ENCODE measurements at regions not wholly inside any gene's neighbourhood (a gene's known extent, or its start where the extent isn't known, plus 50 kb on each side); places are given as distances from the start of the nearest gene placed in this dataset.

DNA sequence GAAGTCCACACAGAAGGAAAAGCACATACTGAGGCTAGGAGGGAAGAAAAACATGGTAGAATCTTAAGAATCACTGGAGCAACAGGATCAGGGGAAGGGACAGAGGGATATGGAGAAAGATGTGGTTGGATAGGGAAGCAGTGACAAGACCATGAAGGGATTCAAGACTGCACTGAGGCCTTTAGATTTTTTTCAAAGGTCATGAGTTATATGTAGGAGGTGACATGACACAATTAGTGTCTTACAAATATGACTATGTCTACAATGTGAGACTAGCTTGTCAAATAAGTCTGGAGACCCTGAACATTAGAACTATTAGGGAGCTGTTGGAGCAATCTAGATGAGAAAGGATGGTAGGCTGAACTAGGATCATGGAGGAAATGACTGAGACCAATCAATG lies 1130.3 kb upstream of the ZEB2 start:
- no peak overlapping the region for H3K27ac Mint-ChIP-seq
- H3K36me3 Mint-ChIP-seq = no peaks in the 10 kb centered on the region
- no peaks in the 10 kb centered on the region for H3K27me3 Mint-ChIP-seq
- no peaks in the 10 kb centered on the region for H3K4me1 Mint-ChIP-seq
- H3K4me3 Mint-ChIP-seq = no peak overlapping the region
- H3K9me3 Mint-ChIP-seq = peaks cover 10% of the 10 kb centered on the region

DNA sequence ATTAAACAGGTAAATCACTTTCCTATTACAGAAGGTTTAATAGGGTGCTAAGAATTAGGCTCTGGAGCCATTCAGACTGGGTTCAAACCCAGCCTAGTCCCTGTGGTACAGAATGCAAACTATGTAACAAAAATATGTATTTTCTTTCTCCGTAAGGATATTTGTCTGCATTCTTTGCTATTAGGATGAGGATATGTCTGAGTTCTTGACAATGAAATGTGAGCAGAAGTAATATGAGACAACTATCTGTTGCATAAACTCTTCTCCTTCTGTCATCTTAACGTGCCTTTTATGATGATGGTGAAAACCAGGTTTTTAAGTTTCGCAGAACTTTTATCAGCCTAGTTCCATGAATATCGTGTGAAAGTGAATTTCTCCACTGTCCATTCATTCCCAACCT lies 1129.1 kb upstream of the ZEB2 start:
- Mint-ChIP-seq H3K27me3 (no peaks in the 10 kb centered on the region), H3K4me1 (no peaks in the 10 kb centered on the region), H3K27ac (no peak overlapping the region), H3K4me3 (no peak overlapping the region), H3K9me3 (peaks cover 13% of the 10 kb centered on the region), H3K36me3 (no peaks in the 10 kb centered on the region)

DNA sequence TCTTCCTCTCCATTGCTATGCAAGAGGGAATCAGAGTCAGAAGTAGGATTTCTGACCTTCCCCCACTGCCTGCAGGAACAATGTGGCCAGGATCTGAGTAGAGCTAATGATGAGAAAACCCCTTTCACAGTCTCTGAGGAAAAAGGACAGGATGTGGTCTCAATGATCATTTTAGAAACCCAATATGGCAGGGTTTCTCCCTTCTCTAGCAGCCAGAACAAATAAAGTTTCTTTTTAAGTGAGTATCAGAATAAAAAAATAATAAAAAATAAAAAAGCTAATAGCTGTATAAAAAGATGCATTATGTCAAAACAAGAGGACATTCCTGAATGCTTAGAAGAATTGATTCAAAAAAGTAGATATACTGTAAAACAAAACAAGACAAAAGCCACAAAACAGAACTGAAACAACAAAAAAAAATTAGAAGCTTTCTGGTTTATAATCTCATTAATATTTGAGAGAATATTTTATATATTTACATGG lies 1124.9 kb upstream of the ZEB2 start:
- Mint-ChIP-seq H3K4me3 (no peak overlapping the region), H3K27ac (peak overlapping the region; percentile 14), H3K27me3 (no peaks in the 10 kb centered on the region), H3K36me3 (no peaks in the 10 kb centered on the region), H3K4me1 (no peaks in the 10 kb centered on the region), H3K9me3 (peaks cover 4% of the 10 kb centered on the region)

DNA sequence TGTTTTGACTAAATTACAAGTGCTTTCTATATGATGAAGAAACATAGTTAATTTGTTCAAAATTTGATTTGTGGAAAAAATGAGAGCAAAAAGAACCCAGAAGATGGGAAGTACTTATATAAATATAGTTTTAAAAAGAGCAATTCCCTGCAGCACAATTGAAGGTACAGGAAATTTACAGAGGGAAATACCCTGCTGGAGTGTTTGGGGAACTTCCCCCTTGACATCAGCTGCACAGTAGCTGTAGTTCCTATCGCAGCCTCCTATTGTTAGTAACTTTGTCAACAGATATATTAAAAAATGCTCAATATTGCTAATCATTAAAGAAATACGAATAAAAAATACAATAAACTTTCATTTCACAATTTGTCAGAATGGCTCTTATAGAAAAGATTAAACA lies 1118.8 kb upstream of the ZEB2 start:
- Mint-ChIP-seq H3K4me1 (no peaks in the 10 kb centered on the region), H3K4me3 (no peak overlapping the region), H3K27me3 (no peaks in the 10 kb centered on the region), H3K9me3 (no peaks in the 10 kb centered on the region), H3K27ac (no peak overlapping the region), H3K36me3 (no peaks in the 10 kb centered on the region)

DNA sequence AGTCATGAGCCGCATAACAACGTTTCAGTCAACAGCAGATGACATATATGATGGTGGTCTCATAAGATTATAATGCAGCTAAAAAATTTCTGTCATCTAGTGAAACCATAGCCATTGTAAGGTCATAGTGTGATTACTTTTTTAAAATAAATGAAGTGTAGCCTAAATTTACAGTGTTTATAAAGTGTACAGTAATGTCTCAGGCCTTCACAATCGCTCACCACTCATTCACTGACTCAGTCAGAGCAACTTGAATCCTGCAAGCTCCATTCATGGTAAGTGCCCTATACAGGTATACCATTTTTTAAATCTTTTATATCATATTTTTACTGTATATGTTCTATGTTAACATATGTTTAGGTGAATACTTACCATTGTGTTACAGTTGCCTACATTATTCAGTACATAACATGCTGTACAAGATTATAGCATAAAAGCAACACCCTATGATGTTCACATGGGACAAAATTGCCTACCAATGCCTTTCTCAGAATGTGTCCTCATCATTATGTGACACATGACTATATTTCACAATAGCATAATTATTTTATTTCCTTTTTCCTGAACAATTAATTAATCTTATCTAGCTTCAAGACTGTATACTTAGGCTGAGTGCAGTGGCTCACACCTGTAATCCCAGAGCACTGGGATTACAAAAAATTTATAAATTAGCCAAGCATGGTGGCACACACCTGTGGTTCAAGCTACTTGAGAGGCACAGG lies 1115.9 kb upstream of the ZEB2 start:
- no peaks in the 10 kb centered on the region for H3K36me3 Mint-ChIP-seq
- H3K27me3 Mint-ChIP-seq = no peaks in the 10 kb centered on the region
- no peak overlapping the region for H3K4me3 Mint-ChIP-seq
- no peak overlapping the region for H3K27ac Mint-ChIP-seq
- no peaks in the 10 kb centered on the region for H3K9me3 Mint-ChIP-seq
- H3K4me1 Mint-ChIP-seq = no peaks in the 10 kb centered on the region

DNA sequence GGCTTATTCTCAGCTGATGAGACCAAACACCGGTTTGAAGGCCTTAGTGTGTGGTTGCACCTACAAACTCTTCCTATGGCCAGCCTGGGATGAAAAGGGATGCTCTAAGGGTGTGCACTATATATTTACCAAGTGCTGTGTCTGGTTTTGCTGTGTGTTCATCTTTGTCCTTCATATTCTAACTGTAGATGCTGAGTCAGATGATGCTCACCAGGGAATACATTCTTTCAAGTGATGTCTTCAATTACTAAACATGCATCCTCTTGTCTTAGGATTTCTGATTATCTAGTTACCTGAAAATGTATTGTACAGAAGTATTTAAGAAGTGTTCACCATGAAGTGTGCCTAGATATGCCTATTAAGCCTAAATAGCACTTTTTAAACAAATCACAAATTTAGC lies 1111.6 kb upstream of the ZEB2 start:
- H3K36me3 Mint-ChIP-seq = no peaks in the 10 kb centered on the region
- H3K4me1 Mint-ChIP-seq = no peaks in the 10 kb centered on the region
- H3K27ac Mint-ChIP-seq = no peak overlapping the region

DNA sequence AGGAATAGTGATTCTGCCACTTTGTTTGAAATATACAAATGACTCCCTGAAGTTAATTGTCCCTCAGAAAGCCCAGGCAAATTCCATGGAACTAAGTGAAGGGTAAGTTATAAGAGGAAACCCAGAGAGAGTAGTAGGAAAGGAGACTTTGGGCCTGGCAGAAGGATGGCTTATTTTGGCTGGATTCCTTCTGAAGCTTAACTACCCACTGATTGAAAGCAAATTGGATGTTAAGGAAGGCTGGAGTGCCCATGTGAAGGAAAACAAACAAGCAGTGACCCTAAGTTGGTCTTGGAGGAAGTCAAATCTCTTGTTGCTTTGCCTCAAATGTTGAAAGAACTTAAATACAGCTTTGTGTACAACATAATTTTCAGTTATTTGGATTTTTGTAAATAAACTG lies 1106.4 kb upstream of the ZEB2 start:
- Mint-ChIP-seq H3K9me3 (peaks cover 4% of the 10 kb centered on the region), H3K36me3 (no peaks in the 10 kb centered on the region), H3K4me3 (no peak overlapping the region), H3K4me1 (no peaks in the 10 kb centered on the region), H3K27me3 (no peaks in the 10 kb centered on the region), H3K27ac (no peak overlapping the region)

More for the DNA sequence above, 1111.6 kb upstream of the ZEB2 start:
- H3K9me3 Mint-ChIP-seq = peaks cover 4% of the 10 kb centered on the region
- no peak overlapping the region for H3K4me3 Mint-ChIP-seq
- H3K27me3 Mint-ChIP-seq = no peaks in the 10 kb centered on the region

DNA sequence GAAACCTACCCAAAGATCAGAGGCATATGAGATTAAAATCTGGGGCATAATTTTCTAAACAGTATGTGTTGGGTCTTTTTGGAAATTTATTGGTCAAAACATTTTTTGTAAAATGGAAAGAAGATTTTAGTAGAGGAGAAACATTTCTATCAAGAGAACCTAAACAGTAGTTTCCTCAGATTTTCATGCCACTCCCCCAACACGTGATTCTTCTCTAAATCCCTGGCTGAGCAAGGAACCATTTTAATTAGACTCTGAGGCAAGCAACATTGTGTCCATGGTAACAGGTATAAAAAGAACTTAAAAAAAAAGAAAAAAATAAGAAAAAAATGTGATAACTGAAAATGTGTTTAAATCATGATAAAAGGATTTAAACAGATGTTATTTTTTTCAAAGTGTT lies 1105.2 kb upstream of the ZEB2 start:
- H3K27me3 Mint-ChIP-seq = no peaks in the 10 kb centered on the region
- peaks cover 3% of the 10 kb centered on the region for H3K9me3 Mint-ChIP-seq
- H3K4me1 Mint-ChIP-seq = no peaks in the 10 kb centered on the region
- H3K36me3 Mint-ChIP-seq = no peaks in the 10 kb centered on the region
- no peak overlapping the region for H3K27ac Mint-ChIP-seq
- H3K4me3 Mint-ChIP-seq = no peak overlapping the region

DNA sequence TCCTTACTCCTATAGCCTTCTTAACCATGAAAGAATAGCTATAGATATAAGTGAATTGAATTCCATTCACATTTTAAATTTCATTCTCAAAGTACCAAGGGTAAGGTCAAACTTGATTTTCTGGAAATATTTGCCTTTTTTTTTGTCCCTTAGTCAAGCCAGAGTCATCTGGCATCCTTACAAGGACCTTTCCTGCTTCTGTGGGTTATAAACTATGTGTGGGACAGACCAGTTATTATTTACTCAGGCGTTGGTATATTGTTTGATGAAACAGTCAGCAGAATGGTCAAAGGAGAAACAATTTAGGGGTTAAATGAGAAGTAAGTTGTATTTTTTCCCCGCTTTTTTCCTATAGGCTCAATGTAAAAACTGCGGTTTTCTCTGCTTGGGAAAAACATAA lies 1103.2 kb upstream of the ZEB2 start:
- Mint-ChIP-seq H3K27ac (no peak overlapping the region), H3K4me3 (no peak overlapping the region)

DNA sequence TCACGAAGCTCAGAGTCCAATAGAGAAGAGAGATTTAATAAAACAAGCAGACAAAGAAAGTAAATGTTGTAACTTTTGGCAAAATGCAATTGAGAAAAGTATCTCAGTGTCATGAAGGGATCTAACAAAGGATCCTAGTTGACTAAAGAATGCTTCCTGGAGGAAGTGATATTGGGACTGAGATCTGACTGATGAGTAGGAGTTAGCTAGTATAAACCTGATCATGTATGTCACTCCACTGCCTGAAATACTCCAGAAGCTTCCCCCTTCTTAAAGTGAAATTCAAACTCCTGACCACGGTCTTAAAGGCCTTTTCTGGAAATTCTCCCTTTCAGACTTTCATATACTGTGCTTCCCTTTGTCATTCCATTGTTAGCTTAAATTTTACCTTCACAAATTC lies 1102.4 kb upstream of the ZEB2 start:
- Mint-ChIP-seq H3K9me3 (no peaks in the 10 kb centered on the region), H3K27ac (no peak overlapping the region), H3K4me3 (no peak overlapping the region), H3K4me1 (no peaks in the 10 kb centered on the region), H3K36me3 (no peaks in the 10 kb centered on the region), H3K27me3 (no peaks in the 10 kb centered on the region)

More for the DNA sequence above, 1103.2 kb upstream of the ZEB2 start:
- H3K4me1 Mint-ChIP-seq = no peaks in the 10 kb centered on the region
- no peaks in the 10 kb centered on the region for H3K9me3 Mint-ChIP-seq
- no peaks in the 10 kb centered on the region for H3K36me3 Mint-ChIP-seq
- no peaks in the 10 kb centered on the region for H3K27me3 Mint-ChIP-seq

DNA sequence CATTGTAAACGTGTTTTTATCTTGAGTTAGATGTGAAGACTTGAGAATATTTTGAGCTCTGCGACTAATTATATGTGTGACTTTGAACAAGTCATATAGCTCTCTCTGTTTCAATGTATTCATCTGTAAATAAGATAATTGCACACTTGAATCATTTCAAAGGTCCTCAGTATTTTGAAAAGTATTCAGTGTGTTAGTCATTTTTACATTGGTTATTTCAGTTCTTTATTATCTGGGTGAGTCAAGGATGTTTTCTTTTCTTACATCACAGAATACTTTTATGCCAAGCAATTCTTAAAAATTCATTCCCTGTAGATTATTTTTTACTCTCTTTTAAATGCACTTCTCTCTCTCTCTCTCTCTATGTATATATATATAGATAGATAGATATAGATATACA lies 1098.0 kb upstream of the ZEB2 start:
- no peaks in the 10 kb centered on the region for H3K4me1 Mint-ChIP-seq
- H3K27ac Mint-ChIP-seq = no peak overlapping the region
- no peaks in the 10 kb centered on the region for H3K27me3 Mint-ChIP-seq
- no peaks in the 10 kb centered on the region for H3K36me3 Mint-ChIP-seq
- no peak overlapping the region for H3K4me3 Mint-ChIP-seq
- peaks cover 13% of the 10 kb centered on the region for H3K9me3 Mint-ChIP-seq

DNA sequence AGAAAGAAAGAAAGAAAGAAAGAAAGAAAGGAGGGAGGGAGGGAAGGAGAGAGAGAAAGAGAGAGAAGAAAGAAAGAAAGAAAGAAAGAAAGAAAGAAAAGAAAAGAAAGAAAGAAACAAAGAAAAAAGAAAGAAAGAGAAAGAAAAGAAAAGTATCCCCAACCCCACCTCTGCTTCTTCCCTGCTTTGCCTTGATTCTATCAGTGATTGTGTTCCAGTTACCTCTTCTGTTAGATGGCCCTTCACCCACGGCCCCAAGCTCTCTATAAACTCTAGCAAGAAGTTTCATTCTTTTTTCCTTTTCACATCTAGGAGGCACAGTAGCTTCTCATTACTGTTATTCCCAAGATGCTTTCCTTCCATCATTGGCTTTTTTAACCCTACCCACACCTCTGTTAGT lies 1097.5 kb upstream of the ZEB2 start:
- no peaks in the 10 kb centered on the region for H3K36me3 Mint-ChIP-seq
- H3K4me1 Mint-ChIP-seq = no peaks in the 10 kb centered on the region
- H3K27me3 Mint-ChIP-seq = no peaks in the 10 kb centered on the region
- no peak overlapping the region for H3K4me3 Mint-ChIP-seq
- no peak overlapping the region for H3K27ac Mint-ChIP-seq
- H3K9me3 Mint-ChIP-seq = peaks cover 13% of the 10 kb centered on the region

DNA sequence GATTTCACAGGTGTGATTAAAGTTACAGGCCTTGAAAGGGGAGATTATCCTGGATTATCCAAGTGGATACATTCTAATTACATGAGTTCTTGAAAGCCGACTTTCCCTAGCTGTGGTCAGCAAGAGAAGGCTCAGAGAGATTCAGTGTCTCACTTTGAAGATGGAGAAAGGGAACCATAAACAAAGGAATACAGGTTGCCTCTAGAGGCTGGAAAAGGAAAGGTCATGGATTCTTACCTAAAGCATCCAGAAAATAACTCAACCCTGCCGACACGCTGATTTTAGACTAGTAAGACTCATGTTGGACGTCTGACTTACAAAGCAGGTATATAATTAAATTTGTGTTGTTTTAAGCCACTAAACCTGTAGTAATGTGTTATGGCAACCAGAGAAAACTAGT lies 1095.7 kb upstream of the ZEB2 start:
- peaks cover 13% of the 10 kb centered on the region for H3K9me3 Mint-ChIP-seq
- H3K36me3 Mint-ChIP-seq = no peaks in the 10 kb centered on the region
- no peaks in the 10 kb centered on the region for H3K4me1 Mint-ChIP-seq
- no peak overlapping the region for H3K4me3 Mint-ChIP-seq
- H3K27me3 Mint-ChIP-seq = no peaks in the 10 kb centered on the region
- H3K27ac Mint-ChIP-seq = no peak overlapping the region

DNA sequence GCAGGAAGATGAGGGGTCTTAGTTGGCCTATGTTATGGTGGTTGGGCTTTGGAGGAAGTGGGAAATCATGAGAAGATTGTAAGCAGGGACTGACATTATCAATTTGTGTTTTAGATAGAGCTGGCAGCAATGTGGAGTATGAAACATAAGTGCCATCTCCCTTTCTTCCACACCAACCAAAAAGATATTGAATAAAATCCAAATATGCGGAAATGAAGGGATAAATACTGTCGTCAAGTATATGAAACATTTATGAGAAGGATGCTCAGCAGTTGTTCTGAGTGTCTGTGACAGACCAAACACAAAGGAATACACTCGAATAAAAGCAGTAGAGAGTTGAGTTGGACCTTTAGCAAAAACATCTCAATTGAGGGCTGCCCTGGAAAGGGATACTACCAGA lies 1090.0 kb upstream of the ZEB2 start:
- Mint-ChIP-seq H3K36me3 (no peaks in the 10 kb centered on the region), H3K9me3 (peaks cover 6% of the 10 kb centered on the region), H3K27me3 (no peaks in the 10 kb centered on the region), H3K4me3 (no peak overlapping the region), H3K4me1 (no peaks in the 10 kb centered on the region), H3K27ac (no peak overlapping the region)

DNA sequence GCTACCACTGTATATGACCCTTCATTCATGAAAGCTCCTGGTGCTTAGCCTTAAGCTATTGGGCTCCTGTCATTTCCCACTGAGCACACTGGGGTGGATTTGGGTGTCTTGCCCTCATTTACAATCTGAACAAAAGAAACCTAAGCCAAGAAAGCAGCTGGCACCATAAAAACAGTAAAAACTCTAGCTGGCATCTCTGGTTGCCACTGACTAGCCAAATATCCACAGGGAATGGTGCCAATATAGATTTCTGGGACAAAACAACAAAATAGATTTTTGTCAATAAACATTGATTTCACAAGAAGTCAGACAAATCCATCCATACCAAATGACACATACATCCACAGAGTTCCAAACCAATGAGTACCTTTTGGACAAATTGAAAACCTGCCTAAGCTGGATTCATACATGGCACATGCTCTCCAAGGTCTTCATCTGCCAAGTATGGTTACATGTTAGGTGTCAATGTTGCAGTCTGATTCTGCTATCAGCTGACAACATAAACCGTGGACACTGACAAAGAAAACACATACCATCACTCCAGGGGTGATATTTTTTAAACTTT lies 1081.5 kb upstream of the ZEB2 start:
- Mint-ChIP-seq H3K4me1 (no peaks in the 10 kb centered on the region), H3K27ac (no peak overlapping the region), H3K36me3 (no peaks in the 10 kb centered on the region), H3K27me3 (no peaks in the 10 kb centered on the region), H3K4me3 (no peak overlapping the region), H3K9me3 (no peaks in the 10 kb centered on the region)

DNA sequence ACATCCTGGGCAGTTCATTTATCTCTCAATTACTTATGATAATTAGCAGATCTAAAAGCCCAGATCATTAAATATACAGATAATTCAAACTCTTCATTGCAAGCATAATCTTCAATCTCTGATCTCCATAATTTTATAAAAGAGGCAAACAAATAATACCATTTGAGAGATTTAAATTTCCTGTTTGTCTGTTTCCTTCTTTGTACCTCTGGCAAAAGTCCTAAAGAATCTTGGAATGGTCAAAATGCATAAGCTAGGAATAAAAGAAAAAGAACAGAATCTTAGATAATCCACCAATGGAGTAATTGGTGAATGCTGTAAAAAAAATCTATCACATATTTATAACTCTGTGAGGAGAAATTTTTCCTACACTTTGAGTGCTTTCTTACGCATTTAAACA lies 1080.9 kb upstream of the ZEB2 start:
- no peaks in the 10 kb centered on the region for H3K9me3 Mint-ChIP-seq
- H3K36me3 Mint-ChIP-seq = no peaks in the 10 kb centered on the region
- H3K27me3 Mint-ChIP-seq = no peaks in the 10 kb centered on the region

DNA sequence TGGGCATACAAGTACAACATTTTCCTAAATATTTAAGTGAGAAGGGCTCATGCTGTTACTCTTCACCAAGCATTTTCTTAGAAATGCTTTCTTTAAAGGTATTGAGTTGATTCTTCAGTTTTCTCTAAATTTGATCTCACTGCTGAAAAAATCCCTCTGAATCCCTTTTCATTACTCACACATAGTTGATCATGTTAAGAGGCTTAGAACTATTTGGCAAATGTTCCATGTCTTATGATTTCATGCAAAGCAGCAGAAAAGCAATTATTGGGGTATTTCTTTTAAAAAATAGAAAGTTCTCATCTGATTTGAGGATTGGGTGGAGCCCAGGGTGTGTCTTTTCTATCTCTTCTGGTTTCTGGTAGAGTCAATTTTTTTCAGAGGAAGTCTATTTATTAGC lies 1079.8 kb upstream of the ZEB2 start:
- H3K4me3 Mint-ChIP-seq = no peak overlapping the region
- H3K36me3 Mint-ChIP-seq = no peaks in the 10 kb centered on the region
- H3K27ac Mint-ChIP-seq = no peak overlapping the region
- no peaks in the 10 kb centered on the region for H3K4me1 Mint-ChIP-seq
- H3K27me3 Mint-ChIP-seq = no peaks in the 10 kb centered on the region
- H3K9me3 Mint-ChIP-seq = no peaks in the 10 kb centered on the region

More for the DNA sequence above, 1080.9 kb upstream of the ZEB2 start:
- H3K4me1 Mint-ChIP-seq = no peaks in the 10 kb centered on the region
- H3K4me3 Mint-ChIP-seq = no peak overlapping the region
- no peak overlapping the region for H3K27ac Mint-ChIP-seq

Data from activated naive CD4-positive, alpha-beta T cell treated with anti-CD3 and anti-CD28 coated beads, Interleukin-2, amount 50 U/mL, for 24 hours (primary cell).